ENCODE measurements at regions not wholly inside any gene's neighbourhood (a gene's known extent, or its start where the extent isn't known, plus 50 kb on each side); places are given as distances from the start of the nearest gene placed in this dataset.

DNA sequence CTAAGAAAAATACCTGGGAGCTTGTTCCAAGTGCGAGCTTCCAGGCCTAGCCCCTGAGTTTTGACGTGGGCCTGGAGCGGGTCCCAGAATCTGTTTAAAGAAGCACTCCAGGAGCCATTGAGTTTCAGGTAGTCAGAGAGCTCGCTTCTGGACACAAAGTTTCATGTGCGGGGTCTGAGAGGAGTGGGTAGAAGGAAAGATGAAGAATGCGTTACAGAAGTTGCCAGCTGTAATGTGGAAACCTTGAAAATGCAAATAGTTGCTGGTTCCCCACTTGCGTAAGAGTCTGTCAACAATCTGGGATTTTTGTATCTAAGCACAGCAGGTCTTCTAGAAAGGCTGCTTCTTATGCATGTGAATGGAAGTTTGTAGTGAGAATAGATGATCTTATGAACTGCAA, 77.5 kb upstream of the CLCN4 start:
- no peak for DNase-seq (ENCODE audit: low spot score)
- ATAC-seq (ENCODE audit: low read depth), result no peak
- TF ChIP-seq, protein P1, sequence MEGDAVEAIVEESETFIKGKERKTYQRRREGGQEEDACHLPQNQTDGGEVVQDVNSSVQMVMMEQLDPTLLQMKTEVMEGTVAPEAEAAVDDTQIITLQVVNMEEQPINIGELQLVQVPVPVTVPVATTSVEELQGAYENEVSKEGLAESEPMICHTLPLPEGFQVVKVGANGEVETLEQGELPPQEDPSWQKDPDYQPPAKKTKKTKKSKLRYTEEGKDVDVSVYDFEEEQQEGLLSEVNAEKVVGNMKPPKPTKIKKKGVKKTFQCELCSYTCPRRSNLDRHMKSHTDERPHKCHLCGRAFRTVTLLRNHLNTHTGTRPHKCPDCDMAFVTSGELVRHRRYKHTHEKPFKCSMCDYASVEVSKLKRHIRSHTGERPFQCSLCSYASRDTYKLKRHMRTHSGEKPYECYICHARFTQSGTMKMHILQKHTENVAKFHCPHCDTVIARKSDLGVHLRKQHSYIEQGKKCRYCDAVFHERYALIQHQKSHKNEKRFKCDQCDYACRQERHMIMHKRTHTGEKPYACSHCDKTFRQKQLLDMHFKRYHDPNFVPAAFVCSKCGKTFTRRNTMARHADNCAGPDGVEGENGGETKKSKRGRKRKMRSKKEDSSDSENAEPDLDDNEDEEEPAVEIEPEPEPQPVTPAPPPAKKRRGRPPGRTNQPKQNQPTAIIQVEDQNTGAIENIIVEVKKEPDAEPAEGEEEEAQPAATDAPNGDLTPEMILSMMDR (IDR thresholded peaks at IDR 0.05; ENCODE audit: poor library complexity, severe bottlenecking), result no peak
- no peaks in the 10 kb centered on the region for H3K9me3 ChIP-seq (ENCODE audit: severe bottlenecking)
- H3K27me3 ChIP-seq (ENCODE audit: insufficient read depth, poor library complexity, severe bottlenecking), result no peaks in the 10 kb centered on the region
- H3K4me1 ChIP-seq (ENCODE audit: insufficient read depth, poor library complexity, severe bottlenecking), result peaks cover 17% of the 10 kb centered on the region
- H3K27ac ChIP-seq (ENCODE audit: poor library complexity, severe bottlenecking), result no peak overlapping the region
- no peaks in the 10 kb centered on the region for H3K36me3 ChIP-seq (ENCODE audit: low read depth)
- H3K4me3 ChIP-seq (ENCODE audit: severe bottlenecking), result no peak overlapping the region

DNA sequence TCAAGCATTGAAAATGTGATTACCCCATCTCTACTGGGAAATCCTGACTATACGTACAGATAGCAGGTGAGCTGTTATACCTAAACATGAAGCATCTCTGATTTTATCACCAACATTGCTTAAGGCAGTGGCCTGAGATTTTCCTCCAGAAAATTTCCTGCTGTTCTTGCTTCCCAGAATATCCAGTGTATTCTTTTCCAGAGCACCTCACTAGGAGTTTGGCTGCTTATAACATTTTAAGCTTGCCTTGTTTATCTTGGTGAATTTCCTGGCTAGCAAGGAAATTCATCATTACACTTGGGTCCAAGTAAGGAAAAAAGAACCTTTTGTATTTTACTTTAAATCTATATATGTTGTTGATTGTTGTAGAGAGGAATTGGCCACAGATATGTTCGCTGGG, 73.0 kb upstream of the CLCN4 start:
- TF ChIP-seq, protein P1 (IDR thresholded peaks at IDR 0.05; ENCODE audit: poor library complexity, severe bottlenecking), result no peak
- no peaks in the 10 kb centered on the region for H3K27me3 ChIP-seq (ENCODE audit: insufficient read depth, poor library complexity, severe bottlenecking)
- DNase-seq (ENCODE audit: low spot score) (no peak), ATAC-seq (ENCODE audit: low read depth) (no peak)
- no peaks in the 10 kb centered on the region for H3K4me1 ChIP-seq (ENCODE audit: insufficient read depth, poor library complexity, severe bottlenecking)
- no peaks in the 10 kb centered on the region for H3K36me3 ChIP-seq (ENCODE audit: low read depth)
- H3K4me3 ChIP-seq (ENCODE audit: severe bottlenecking), result no peak overlapping the region
- no peaks in the 10 kb centered on the region for H3K9me3 ChIP-seq (ENCODE audit: severe bottlenecking)
- H3K27ac ChIP-seq (ENCODE audit: poor library complexity, severe bottlenecking), result no peak overlapping the region

DNA sequence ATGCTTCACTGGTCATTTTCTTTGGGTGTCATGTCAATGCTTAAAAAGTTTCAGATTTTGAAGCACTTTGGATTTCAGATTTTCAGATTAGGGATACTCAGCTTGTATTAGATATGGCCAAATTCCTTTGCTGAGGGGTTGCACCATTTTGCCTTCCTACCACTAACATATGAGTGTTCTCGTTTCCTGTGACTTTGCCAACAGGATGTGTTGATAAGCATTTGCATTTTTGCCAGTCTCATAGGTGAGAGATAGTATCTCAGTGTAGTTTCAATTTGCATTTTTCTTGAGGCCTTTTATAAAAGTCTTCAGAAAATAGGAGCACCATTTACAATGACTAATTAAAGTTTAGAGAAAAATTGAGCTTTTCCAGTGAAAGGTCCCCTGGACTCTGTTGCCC, 71.6 kb upstream of the CLCN4 start:
- H3K4me3 ChIP-seq (ENCODE audit: severe bottlenecking), result no peak overlapping the region
- TF ChIP-seq, protein P1 (IDR thresholded peaks at IDR 0.05; ENCODE audit: poor library complexity, severe bottlenecking), result no peak
- no peaks in the 10 kb centered on the region for H3K9me3 ChIP-seq (ENCODE audit: severe bottlenecking)
- no peaks in the 10 kb centered on the region for H3K36me3 ChIP-seq (ENCODE audit: low read depth)
- no peak overlapping the region for H3K27ac ChIP-seq (ENCODE audit: poor library complexity, severe bottlenecking)
- no peaks in the 10 kb centered on the region for H3K27me3 ChIP-seq (ENCODE audit: insufficient read depth, poor library complexity, severe bottlenecking)
- H3K4me1 ChIP-seq (ENCODE audit: insufficient read depth, poor library complexity, severe bottlenecking), result no peaks in the 10 kb centered on the region
- DNase-seq (ENCODE audit: low spot score) (no peak), ATAC-seq (ENCODE audit: low read depth) (no peak)

DNA sequence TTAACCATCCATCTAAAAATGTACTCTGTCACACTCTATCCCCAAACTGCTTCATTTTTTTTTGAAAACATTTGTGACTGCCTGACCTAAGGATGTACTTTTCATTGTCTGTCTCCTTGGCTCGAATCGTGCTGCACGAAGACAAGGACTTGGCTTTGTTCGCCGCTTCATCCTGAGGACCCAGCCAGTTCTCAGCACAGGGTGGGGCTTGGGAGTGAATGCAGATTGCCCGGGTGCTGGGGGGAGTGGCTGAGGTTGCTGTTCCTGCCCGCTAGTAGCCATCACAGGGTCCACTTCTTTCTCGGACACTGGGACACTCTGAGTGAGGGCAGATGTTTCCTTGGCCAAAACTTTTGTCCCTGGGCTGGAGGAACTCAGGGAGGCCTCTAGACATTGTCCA, 70.1 kb upstream of the CLCN4 start:
- no peaks in the 10 kb centered on the region for H3K4me1 ChIP-seq (ENCODE audit: insufficient read depth, poor library complexity, severe bottlenecking)
- H3K36me3 ChIP-seq (ENCODE audit: low read depth), result peaks cover 5% of the 10 kb centered on the region; the same call in 1 of the 2 replicates
- H3K27ac ChIP-seq (ENCODE audit: poor library complexity, severe bottlenecking), result no peak overlapping the region
- TF ChIP-seq, protein P1 (IDR thresholded peaks at IDR 0.05; ENCODE audit: poor library complexity, severe bottlenecking), result no peak
- no peak overlapping the region for H3K4me3 ChIP-seq (ENCODE audit: severe bottlenecking)
- H3K27me3 ChIP-seq (ENCODE audit: insufficient read depth, poor library complexity, severe bottlenecking), result no peaks in the 10 kb centered on the region
- no peaks in the 10 kb centered on the region for H3K9me3 ChIP-seq (ENCODE audit: severe bottlenecking)
- ATAC-seq (ENCODE audit: low read depth), result no peak
- no peak for DNase-seq (ENCODE audit: low spot score)

DNA sequence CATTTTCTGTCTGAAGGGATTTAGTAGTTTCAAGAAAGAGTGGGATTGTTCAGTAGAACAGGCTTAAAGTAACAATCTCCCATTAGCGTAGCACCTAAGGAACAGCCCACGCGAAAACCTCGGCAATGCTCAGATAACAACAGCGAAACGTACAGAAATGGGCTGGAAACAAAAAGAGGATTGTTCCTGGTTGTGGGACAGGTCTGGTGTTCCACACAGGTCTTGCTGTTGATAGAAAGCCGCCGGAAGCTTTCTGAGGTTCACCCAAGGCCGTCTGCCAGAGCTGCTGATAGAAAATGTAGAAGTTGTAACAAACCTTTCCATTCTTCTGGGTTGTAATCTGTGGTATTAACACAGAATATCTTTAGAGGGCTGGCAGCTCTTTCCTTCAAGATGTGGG, 69.4 kb upstream of the CLCN4 start:
- H3K27ac ChIP-seq (ENCODE audit: poor library complexity, severe bottlenecking), result no peak overlapping the region
- ATAC-seq (ENCODE audit: low read depth) (no peak), DNase-seq (ENCODE audit: low spot score) (no peak)
- H3K9me3 ChIP-seq (ENCODE audit: severe bottlenecking), result no peaks in the 10 kb centered on the region
- H3K27me3 ChIP-seq (ENCODE audit: insufficient read depth, poor library complexity, severe bottlenecking), result no peaks in the 10 kb centered on the region
- no peaks in the 10 kb centered on the region for H3K4me1 ChIP-seq (ENCODE audit: insufficient read depth, poor library complexity, severe bottlenecking)
- no peak overlapping the region for H3K4me3 ChIP-seq (ENCODE audit: severe bottlenecking)
- H3K36me3 ChIP-seq (ENCODE audit: low read depth), result peaks cover 5% of the 10 kb centered on the region; the same call in 1 of the 2 replicates
- TF ChIP-seq, protein P1 (IDR thresholded peaks at IDR 0.05; ENCODE audit: poor library complexity, severe bottlenecking), result no peak
